GM12878 (cell line): ENCODE measurements at regions not wholly inside any gene's neighbourhood (a gene's known extent, or its start where the extent isn't known, plus 50 kb on each side); places are given as distances from the start of the nearest gene placed in this dataset.

Experiments
- ATAC-seq: fragments of 200-7000 bp; cut with Tn5 transposase; 3 replicates; pipeline ENCODE4 v1.9.1; 2020; ENCODE audit warnings: mild to moderate bottlenecking, moderate library complexity
- BruUV-seq: library from RNA; stranded (reverse); fragments of 400-500 nt; replicated peaks from 2 replicates; lab custom pipeline; 2021; lab: Mats Ljungman, UMichigan
- CTCF ChIA-PET: fragments of 300-600 bp; sonication (Branson Sonifier 250); formaldehyde crosslinking; extraction: SDS; loops from one replicate; lab custom pipeline; 2021; ENCODE audit warnings: inconsistent platforms; lab: Yijun Ruan, JAX
- POLR2A ChIA-PET: fragments of 350-600 bp; formaldehyde crosslinking; extraction: SDS; loops from one replicate; lab custom pipeline; 2021; ENCODE audit warnings: inconsistent platforms; lab: Charles Lee
- RAD21 ChIA-PET: fragments of 300-600 bp; sonication (Branson Sonifier 250); formaldehyde crosslinking; loops from one replicate; lab custom pipeline; 2023; ENCODE audit warnings: antibody characterized with exemption; ENCODE audit not compliant: unreplicated experiment; lab: Charles Lee
- SMC1A ChIA-PET: fragments of 300-600 bp; sonication (Branson Sonifier 250); formaldehyde crosslinking; loops from one replicate; lab custom pipeline; 2023; ENCODE audit not compliant: unreplicated experiment, uncharacterized antibody; lab: Charles Lee
- DNase-seq: peaks from one replicate; pipeline ENCODE4 v3.0.0-alpha.2; 2011; ENCODE audit warnings: low read depth, low spot score
- FAIRE-seq: peaks from 3 replicates; lab custom pipeline; 2011; peaks lifted over from hg19 to GRCh38; lab: Jason Lieb, UNC
- H2AFZ ChIP-seq: 2 replicates; pipeline ENCODE4 v1.6.0; 2011; ENCODE audit warnings: low read depth, low read length, control low read depth; ENCODE audit not compliant: control insufficient read depth
- H3K27ac ChIP-seq: 2 replicates; pipeline ENCODE4 v1.5.1; 2011; ENCODE audit warnings: control low read depth; ENCODE audit not compliant: control insufficient read depth, insufficient read depth
- H3K27me3 ChIP-seq, 2 experiments: replicated peaks in 1 of 2; 2 replicates each; pipeline versions ENCODE4 v1.6.0 to v1.6.1; 2011; ENCODE audit warnings: low read length in 1 of 2; ENCODE audit not compliant: control insufficient read depth in 2 of 2, insufficient read depth in 2 of 2
- H3K36me3 ChIP-seq, 2 experiments: 2 replicates each; pipeline ENCODE4 v1.5.1; 2011; ENCODE audit warnings: low read length in 1 of 2; ENCODE audit not compliant: control insufficient read depth in 2 of 2, insufficient read depth in 2 of 2
- H3K4me1 ChIP-seq: 2 replicates; pipeline ENCODE4 v1.6.1; 2011; ENCODE audit warnings: mild to moderate bottlenecking, low read length, moderate library complexity, mixed read lengths; ENCODE audit not compliant: control insufficient read depth, insufficient read depth
- H3K4me2 ChIP-seq: 2 replicates; pipeline ENCODE4 v1.6.0; 2011; ENCODE audit warnings: control low read depth; ENCODE audit not compliant: control insufficient read depth, insufficient read depth
- H3K4me3 ChIP-seq: fragments of 200-600 bp; sonication (generic); 2 replicates; pipeline ENCODE4 v1.5.1; 2016
- H3K79me2 ChIP-seq: 2 replicates; pipeline ENCODE4 v1.6.0; 2011; ENCODE audit warnings: low read length; ENCODE audit not compliant: control insufficient read depth, insufficient read depth
- H3K9ac ChIP-seq: 2 replicates; pipeline ENCODE4 v1.8.0; 2011; ENCODE audit warnings: low read length, control low read depth, mixed read lengths; ENCODE audit not compliant: control insufficient read depth, insufficient read depth
- H3K9me3 ChIP-seq: replicated peaks from 3 replicates; pipeline ENCODE4 v1.5.1; 2011; ENCODE audit warnings: mild to moderate bottlenecking, low read length; ENCODE audit not compliant: control insufficient read depth, insufficient read depth
- H4K20me1 ChIP-seq: 2 replicates; pipeline ENCODE4 v1.6.0; 2011; ENCODE audit not compliant: control insufficient read depth, insufficient read depth
- BHLHE40 ChIP-seq, 2 experiments: fragments of 450-650 bp in 1 of 2; IDR thresholded peaks; 2 replicates each; pipeline ENCODE4 v1.6.1; 2011 to 2017; ENCODE audit warnings: low read depth in 2 of 2, borderline replicate concordance in 1 of 2, improper control_type of control experiment in 1 of 2, low read length in 1 of 2, mild to moderate bottlenecking in 1 of 2
- CREM ChIP-seq: IDR thresholded peaks from 2 replicates; pipeline ENCODE4 v1.6.1; 2014; ENCODE audit warnings: antibody characterized with exemption, low read depth
- KDM1A ChIP-seq: fragments of 200-600 bp; sonication (generic); IDR thresholded peaks from 2 replicates; pipeline ENCODE4 v1.6.1; 2016; ENCODE audit warnings: borderline replicate concordance
- KLF5 ChIP-seq: fragments of 450-650 bp; IDR thresholded peaks from 2 replicates; pipeline ENCODE4 v1.6.1; 2014; ENCODE audit warnings: mild to moderate bottlenecking; ENCODE audit not compliant: partially characterized antibody
- MXI1 ChIP-seq: fragments of 150-350 bp; IDR thresholded peaks from 2 replicates; pipeline ENCODE4 v1.6.1; 2011; ENCODE audit warnings: low read depth, mild to moderate bottlenecking, inconsistent platforms, low read length, improper control_type of control experiment
- POLR2AphosphoS2 ChIP-seq: IDR thresholded peaks from 2 replicates; pipeline ENCODE4 v1.6.1; 2011; ENCODE audit warnings: low read depth, mild to moderate bottlenecking, low read length, improper control_type of control experiment, moderate library complexity
- SPI1 ChIP-seq: IDR thresholded peaks from 2 replicates; pipeline ENCODE4 v1.6.1; 2011; ENCODE audit warnings: low read depth, mild to moderate bottlenecking, low read length, moderate library complexity, borderline replicate concordance; ENCODE audit not compliant: insufficient read depth
- SREBF2 ChIP-seq: IDR thresholded peaks from 2 replicates; pipeline ENCODE4 v1.6.1; 2012; ENCODE audit warnings: mild to moderate bottlenecking, low read length
- ZNF207 ChIP-seq: fragments of 450-650 bp; IDR thresholded peaks from 2 replicates; pipeline ENCODE4 v1.6.1; 2014; ENCODE audit warnings: antibody characterized with exemption, mild to moderate bottlenecking, borderline replicate concordance
- ZNF217 ChIP-seq: fragments of 450-650 bp; IDR thresholded peaks from 2 replicates; pipeline ENCODE4 v1.6.1; 2017; ENCODE audit warnings: antibody characterized with exemption, mild to moderate bottlenecking
- ZNF24 ChIP-seq: fragments of 450-650 bp; IDR thresholded peaks from 2 replicates; pipeline ENCODE4 v1.6.1; 2017; ENCODE audit warnings: antibody characterized with exemption, mild to moderate bottlenecking
- WGBS: methylation state at CpG from one replicate; pipeline ENCODE4 v1.1.6; 2016; ENCODE audit warnings: low lambda C conversion rate; ENCODE audit not compliant: insufficient replicate concordance, insufficient coverage; ENCODE audit errors: missing lambda C conversion rate; 5-methylcytosine and 5-hydroxymethylcytosine counted together
- in situ Hi-C: fragments of 300-500 bp; cut with MboI; formaldehyde crosslinking; loops from 9 replicates; pipeline ENCODE4 v1.14.3; 2018; ENCODE audit warnings: mixed read lengths
- intact Hi-C: fragments of 100-400 bp; cut with micrococcal nuclease; formaldehyde crosslinking; loops from one replicate; pipeline ENCODE4 v1.14.2; 2022; ENCODE audit not compliant: unreplicated experiment
- TF ChIP-seq, protein P1 (sequence below): fragments of 450-650 bp; IDR thresholded peaks from 2 replicates; pipeline ENCODE4 v1.6.1; 2014; ENCODE audit warnings: mild to moderate bottlenecking
- TF ChIP-seq, protein P2 (sequence below): fragments of 450-650 bp; IDR thresholded peaks from 2 replicates; pipeline ENCODE4 v1.6.1; 2018; ENCODE audit warnings: borderline replicate concordance, mild to moderate bottlenecking; ENCODE audit not compliant: partially characterized antibody

DNA sequence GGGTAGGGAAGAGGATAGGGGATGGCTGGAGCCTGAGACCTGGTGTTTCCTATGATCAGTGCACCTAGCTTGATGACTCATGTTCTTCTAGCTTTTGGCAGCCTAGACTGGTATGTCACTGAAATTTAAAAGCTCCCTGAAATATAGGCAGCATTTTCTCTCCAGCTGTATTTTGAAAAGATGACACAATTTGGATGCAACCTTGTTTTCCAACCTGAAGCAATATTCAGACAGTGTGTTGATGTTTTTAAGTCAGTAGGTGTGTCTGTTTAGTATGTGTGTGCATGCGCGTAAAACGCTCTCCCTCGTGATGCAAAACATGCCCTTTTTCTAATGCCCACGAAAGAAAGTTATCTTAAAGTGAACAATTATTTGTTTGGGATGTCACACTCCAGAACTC lies 58.5 kb downstream of the RPL22L1 start:
- H2AFZ ChIP-seq, result no peak overlapping the region
- no peaks in the 10 kb centered on the region for H3K9me3 ChIP-seq
- H4K20me1 ChIP-seq, result no peaks in the 10 kb centered on the region
- H3K79me2 ChIP-seq, result no peaks in the 10 kb centered on the region
- no peak for DNase-seq
- WGBS, result 53% methylated on average over 5 of the region's 5 CpGs
- intact Hi-C loops, result no loop called here
- FAIRE-seq, result no peak
- POLR2A ChIA-PET, result no interaction called here
- SMC1A ChIA-PET, result interaction anchor here (0.6 to 7.7 kb wide), 13 partner anchors 12 to 503 kb away, joined by 3 to 114 read pairs (median 4); partner anchors contain the start of gene CLDN11
- H3K36me3 ChIP-seq, result no peaks in the 10 kb centered on the region
- no TSS peak for BruUV-seq
- CTCF ChIA-PET, result interaction anchor here (0.7 to 7.7 kb wide), 50 partner anchors 9 to 755 kb away, joined by 3 to 264 read pairs (median 3); partner anchors contain the start of gene CLDN11
- no peak overlapping the region for H3K9ac ChIP-seq
- no peak for ATAC-seq
- H3K4me2 ChIP-seq, result no peak overlapping the region
- no peak overlapping the region for H3K27ac ChIP-seq
- H3K4me3 ChIP-seq, result no peak overlapping the region
- RAD21 ChIA-PET, result interaction anchor here (0.6 to 4.8 kb wide), 9 partner anchors 8 to 769 kb away, joined by 3 to 110 read pairs (median 3); partner anchors contain the start of gene RPL22L1
- in situ Hi-C loops, result loop anchor here (5.0 kb wide), 2 partner anchors 394 to 504 kb away; partner anchors contain the start of gene CLDN11
- no peaks in the 10 kb centered on the region; a peak in 2 of 4 replicates for H3K27me3 ChIP-seq
- TF ChIP-seq MXI1 (no peak), SPI1 (no peak), ZNF24 (no peak), ZNF207 (no peak), CREM (no peak), SREBF2 (no peak), KLF5 (no peak), KDM1A (no peak), ZNF217 (no peak), POLR2AphosphoS2 (no peak), BHLHE40 (IDR thresholded peaks at IDR 0.05; ENCODE audit: borderline replicate concordance in 1 of 2, low read depth in 2 of 2, low read length in 1 of 2) (no peak)
- TF ChIP-seq, protein P1, sequence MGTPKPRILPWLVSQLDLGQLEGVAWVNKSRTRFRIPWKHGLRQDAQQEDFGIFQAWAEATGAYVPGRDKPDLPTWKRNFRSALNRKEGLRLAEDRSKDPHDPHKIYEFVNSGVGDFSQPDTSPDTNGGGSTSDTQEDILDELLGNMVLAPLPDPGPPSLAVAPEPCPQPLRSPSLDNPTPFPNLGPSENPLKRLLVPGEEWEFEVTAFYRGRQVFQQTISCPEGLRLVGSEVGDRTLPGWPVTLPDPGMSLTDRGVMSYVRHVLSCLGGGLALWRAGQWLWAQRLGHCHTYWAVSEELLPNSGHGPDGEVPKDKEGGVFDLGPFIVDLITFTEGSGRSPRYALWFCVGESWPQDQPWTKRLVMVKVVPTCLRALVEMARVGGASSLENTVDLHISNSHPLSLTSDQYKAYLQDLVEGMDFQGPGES, result no peak
- TF ChIP-seq, protein P2, sequence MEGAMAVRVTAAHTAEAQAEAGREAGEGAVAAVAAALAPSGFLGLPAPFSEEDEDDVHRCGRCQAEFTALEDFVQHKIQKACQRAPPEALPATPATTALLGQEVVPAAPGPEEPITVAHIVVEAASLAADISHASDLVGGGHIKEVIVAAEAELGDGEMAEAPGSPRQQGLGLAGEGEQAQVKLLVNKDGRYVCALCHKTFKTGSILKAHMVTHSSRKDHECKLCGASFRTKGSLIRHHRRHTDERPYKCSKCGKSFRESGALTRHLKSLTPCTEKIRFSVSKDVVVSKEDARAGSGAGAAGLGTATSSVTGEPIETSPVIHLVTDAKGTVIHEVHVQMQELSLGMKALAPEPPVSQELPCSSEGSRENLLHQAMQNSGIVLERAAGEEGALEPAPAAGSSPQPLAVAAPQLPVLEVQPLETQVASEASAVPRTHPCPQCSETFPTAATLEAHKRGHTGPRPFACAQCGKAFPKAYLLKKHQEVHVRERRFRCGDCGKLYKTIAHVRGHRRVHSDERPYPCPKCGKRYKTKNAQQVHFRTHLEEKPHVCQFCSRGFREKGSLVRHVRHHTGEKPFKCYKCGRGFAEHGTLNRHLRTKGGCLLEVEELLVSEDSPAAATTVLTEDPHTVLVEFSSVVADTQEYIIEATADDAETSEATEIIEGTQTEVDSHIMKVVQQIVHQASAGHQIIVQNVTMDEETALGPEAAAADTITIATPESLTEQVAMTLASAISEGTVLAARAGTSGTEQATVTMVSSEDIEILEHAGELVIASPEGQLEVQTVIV, result no peak
- no peaks in the 10 kb centered on the region for H3K4me1 ChIP-seq
